ENCODE measurements at regions not wholly inside any gene's neighbourhood (a gene's known extent, or its start where the extent isn't known, plus 50 kb on each side); places are given as distances from the start of the nearest gene placed in this dataset.

DNA sequence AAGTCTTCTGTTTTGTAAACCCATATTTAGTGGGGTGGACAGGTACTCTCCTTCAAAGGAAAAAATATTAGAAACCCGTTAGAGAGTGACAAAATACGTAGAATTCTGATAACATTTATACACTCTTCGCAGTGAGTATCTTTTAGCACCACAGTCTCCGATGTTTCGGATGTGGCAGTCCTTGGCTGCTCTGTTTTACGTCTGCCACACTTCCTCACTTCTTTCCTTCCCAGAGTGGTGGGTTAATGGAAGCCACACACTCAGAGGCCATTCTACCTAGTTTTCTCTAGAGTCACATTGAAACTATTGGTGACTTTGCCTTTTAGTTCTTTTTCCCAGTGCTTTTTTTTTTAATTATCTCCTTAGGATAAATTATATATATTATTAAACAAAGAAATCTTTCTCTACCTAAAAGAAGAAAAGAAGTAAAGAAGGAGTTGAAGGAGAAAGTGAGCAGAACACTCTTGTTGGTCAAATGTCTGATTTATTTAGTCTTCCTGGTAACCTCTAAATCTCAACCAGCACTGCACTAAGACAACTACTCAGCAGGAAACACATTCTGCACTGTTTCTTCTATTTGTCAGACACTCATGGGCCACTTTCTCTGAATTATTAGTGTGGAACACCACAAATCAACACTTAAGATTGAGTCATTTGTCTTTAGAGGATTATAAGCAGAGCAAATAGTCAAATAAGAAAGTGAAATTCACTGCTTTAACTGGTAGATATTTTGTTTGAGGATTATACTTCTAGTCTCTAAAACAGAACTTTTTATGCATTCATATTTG, 451.3 kb upstream of the TMEFF2 start:
- no peak for TF ChIP-seq EZH2 (IDR thresholded peaks at IDR 0.05; ENCODE audit: low read depth)
- TF ChIP-seq, protein P1, sequence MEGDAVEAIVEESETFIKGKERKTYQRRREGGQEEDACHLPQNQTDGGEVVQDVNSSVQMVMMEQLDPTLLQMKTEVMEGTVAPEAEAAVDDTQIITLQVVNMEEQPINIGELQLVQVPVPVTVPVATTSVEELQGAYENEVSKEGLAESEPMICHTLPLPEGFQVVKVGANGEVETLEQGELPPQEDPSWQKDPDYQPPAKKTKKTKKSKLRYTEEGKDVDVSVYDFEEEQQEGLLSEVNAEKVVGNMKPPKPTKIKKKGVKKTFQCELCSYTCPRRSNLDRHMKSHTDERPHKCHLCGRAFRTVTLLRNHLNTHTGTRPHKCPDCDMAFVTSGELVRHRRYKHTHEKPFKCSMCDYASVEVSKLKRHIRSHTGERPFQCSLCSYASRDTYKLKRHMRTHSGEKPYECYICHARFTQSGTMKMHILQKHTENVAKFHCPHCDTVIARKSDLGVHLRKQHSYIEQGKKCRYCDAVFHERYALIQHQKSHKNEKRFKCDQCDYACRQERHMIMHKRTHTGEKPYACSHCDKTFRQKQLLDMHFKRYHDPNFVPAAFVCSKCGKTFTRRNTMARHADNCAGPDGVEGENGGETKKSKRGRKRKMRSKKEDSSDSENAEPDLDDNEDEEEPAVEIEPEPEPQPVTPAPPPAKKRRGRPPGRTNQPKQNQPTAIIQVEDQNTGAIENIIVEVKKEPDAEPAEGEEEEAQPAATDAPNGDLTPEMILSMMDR (conservative IDR thresholded peaks at IDR 0.05) = no peak

Data from PC-9 (cell line).